ENCODE measurements at regions not wholly inside any gene's neighbourhood (a gene's known extent, or its start where the extent isn't known, plus 50 kb on each side); places are given as distances from the start of the nearest gene placed in this dataset.

DNA sequence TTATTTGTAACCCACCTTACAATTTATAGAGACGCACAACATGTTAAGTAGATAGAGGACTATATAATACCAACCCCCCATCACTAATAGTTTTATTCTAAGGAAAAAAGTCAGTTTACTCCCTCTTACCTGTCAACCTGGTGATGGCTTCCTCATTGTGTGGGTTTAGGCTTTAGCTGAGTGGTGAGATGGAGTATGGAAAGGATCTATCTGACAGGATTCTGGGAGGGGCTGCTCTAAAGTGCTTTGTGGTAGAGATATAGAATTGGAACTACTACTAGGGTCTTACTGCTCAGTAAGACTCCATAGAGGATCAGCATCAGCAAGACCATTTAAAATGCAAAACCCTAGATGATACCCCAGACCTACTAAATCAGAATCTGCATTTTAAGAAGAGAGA lies 82.1 kb upstream of the IFNE start:
- no peak for TF ChIP-seq CTCF (IDR thresholded peaks at IDR 0.05)
- Histone ChIP-seq H3K36me3 (no peaks in the 10 kb centered on the region), H3K4me3 (no peak overlapping the region), H3K27me3 (peaks cover 0 to 31% of the 10 kb centered on the region in 2 donors), H3K4me1 (peaks cover 0 to 12% (median 8%) of the 10 kb centered on the region in 4 donors), H3K27ac (no peak overlapping the region), H3K9me3 (no peaks in the 10 kb centered on the region)
- no peak for DNase-seq
- intact Hi-C loops (cut with DNase I; ENCODE audit: low total_unique reads): no loop called here

- Histone ChIP-seq H3K4me3 (no peak overlapping the region), H3K36me3 (no peaks in the 10 kb centered on the region), H3K27ac (no peak overlapping the region), H3K4me1 (peaks cover 0 to 2% (median under 1%) of the 10 kb centered on the region in 4 donors), H3K9me3 (no peaks in the 10 kb centered on the region), H3K27me3 (peaks cover 0 to 22% of the 10 kb centered on the region in 2 donors)
- DNase-seq: no peak
- intact Hi-C loops (cut with DNase I; ENCODE audit: low total_unique reads): no loop called here
- TF ChIP-seq CTCF (IDR thresholded peaks at IDR 0.05): no peak
Measured at GRCh38 chr9:21565155-21565554, 83.0 kb upstream of the IFNE start.

DNA sequence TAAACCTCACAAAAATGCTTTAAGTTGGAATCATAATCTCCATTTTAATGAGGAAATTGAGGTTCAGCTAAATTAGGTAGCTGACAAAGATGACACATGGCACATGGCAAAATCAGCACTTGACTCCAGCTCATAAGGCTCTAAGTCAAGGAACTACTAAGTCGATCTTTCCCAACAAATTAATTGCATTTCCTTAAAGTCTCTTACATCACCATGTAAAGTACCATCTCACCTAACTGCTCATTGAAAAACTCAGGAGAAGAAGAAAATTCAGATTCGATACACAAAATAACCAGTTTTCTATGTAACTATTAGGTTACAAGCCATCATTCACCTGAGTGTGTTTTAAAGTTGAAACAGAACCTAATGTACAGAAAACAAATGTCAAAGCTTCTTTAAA lies 85.8 kb upstream of the IFNE start:
- H3K9me3 ChIP-seq: no peaks in the 10 kb centered on the region
- no peaks in the 10 kb centered on the region for H3K4me1 ChIP-seq
- H3K27me3 ChIP-seq: peaks cover 0 to 13% of the 10 kb centered on the region in 2 donors
- intact Hi-C loops (cut with DNase I; ENCODE audit: low total_unique reads): no loop called here
- no peak overlapping the region for H3K27ac ChIP-seq
- TF ChIP-seq CTCF (IDR thresholded peaks at IDR 0.05): no peak
- DNase-seq: no peak
- H3K36me3 ChIP-seq: no peaks in the 10 kb centered on the region
- no peak overlapping the region for H3K4me3 ChIP-seq

- Histone ChIP-seq H3K27ac (no peak overlapping the region), H3K36me3 (no peaks in the 10 kb centered on the region), H3K4me1 (no peaks in the 10 kb centered on the region), H3K9me3 (no peaks in the 10 kb centered on the region), H3K27me3 (peaks cover 0 to 13% of the 10 kb centered on the region in 2 donors), H3K4me3 (no peak overlapping the region)
- DNase-seq: no peak
- TF ChIP-seq CTCF (IDR thresholded peaks at IDR 0.05): no peak
- intact Hi-C loops (cut with DNase I; ENCODE audit: low total_unique reads): no loop called here
Measured at GRCh38 chr9:21568484-21568883, 86.4 kb upstream of the IFNE start.

- no peak overlapping the region for H3K4me3 ChIP-seq
- H3K27me3 ChIP-seq: peaks cover 0 to 8% of the 10 kb centered on the region in 2 donors
- intact Hi-C loops (cut with DNase I; ENCODE audit: low total_unique reads): no loop called here
- no peaks in the 10 kb centered on the region for H3K36me3 ChIP-seq
- no peak for DNase-seq
- no peak overlapping the region for H3K27ac ChIP-seq
- no peak for TF ChIP-seq CTCF (IDR thresholded peaks at IDR 0.05)
- H3K4me1 ChIP-seq: no peaks in the 10 kb centered on the region
- H3K9me3 ChIP-seq: no peaks in the 10 kb centered on the region
Measured at GRCh38 chr9:21569721-21570120, 87.6 kb upstream of the IFNE start.

DNA sequence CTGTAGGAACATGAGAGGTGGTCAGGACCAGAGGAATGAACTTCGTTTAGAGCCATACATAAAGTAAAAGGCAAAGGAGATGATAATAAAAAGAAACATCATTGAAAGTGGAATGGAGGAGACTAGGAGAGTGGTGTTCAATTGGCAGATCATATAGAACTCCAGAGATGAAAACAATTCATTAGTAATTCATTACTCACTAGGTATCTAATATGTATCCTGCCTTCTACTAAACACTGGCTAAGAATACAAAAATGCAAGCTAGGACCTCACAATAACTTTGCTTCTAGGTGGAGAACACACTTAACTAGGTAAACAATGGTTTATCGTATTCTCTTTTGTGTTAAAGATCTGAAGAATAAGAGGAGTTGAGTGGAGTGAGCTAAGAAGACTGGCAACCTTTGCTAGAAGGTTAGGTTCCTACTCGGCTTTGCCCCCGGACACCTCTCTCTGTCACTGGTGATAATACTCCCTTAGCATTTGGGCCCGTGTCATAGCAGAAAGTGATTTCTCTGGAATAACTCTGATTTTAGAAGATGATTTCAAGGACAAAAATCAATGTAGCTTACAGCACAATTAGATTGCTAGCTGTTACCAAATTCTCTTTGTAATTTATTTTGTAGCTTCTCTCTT lies 88.6 kb upstream of the IFNE start:
- Histone ChIP-seq H3K9me3 (no peaks in the 10 kb centered on the region), H3K4me1 (no peaks in the 10 kb centered on the region), H3K4me3 (no peak overlapping the region), H3K27me3 (peaks cover 0 to 8% of the 10 kb centered on the region in 2 donors), H3K27ac (no peak overlapping the region), H3K36me3 (no peaks in the 10 kb centered on the region)
- TF ChIP-seq CTCF (IDR thresholded peaks at IDR 0.05): no peak
- intact Hi-C loops (cut with DNase I; ENCODE audit: low total_unique reads): no loop called here
- no peak for DNase-seq
